Memory B cell (primary cell): ENCODE measurements at regions not wholly inside any gene's neighbourhood (a gene's known extent, or its start where the extent isn't known, plus 50 kb on each side); places are given as distances from the start of the nearest gene placed in this dataset.
A peak's percentile ranks its signal among the peaks of the same experiment; 100 is the strongest.

Experiments used
- ATAC-seq: fragments of 150-1000 bp; cut with Tn5 transposase; 2 replicates; pipeline ENCODE4 v1.10.0; 2021; ENCODE audit warnings: low read depth, mild to moderate bottlenecking, moderate library complexity
- DNase-seq, 2 donors: peaks; one replicate each; pipeline ENCODE4 v3.0.0; 2022; ENCODE audit warnings: low spot score in 2 of 2
- H3K27ac Mint-ChIP-seq: one replicate; pipeline ENCODE4 v1.8.0; 2022; ENCODE audit warnings: mild to moderate bottlenecking, moderate library complexity, mixed read lengths
- H3K27me3 Mint-ChIP-seq: one replicate; pipeline ENCODE4 v1.8.0; 2022; ENCODE audit warnings: mixed read lengths
- H3K36me3 Mint-ChIP-seq: one replicate; pipeline ENCODE4 v1.8.0; 2022; ENCODE audit warnings: mild to moderate bottlenecking, mixed read lengths
- H3K4me1 Mint-ChIP-seq: one replicate; pipeline ENCODE4 v1.8.0; 2022; ENCODE audit warnings: mixed read lengths
- H3K4me3 Mint-ChIP-seq: one replicate; pipeline ENCODE4 v1.8.0; 2022; ENCODE audit warnings: mild to moderate bottlenecking, moderate library complexity, mixed read lengths
- H3K9me3 Mint-ChIP-seq: one replicate; pipeline ENCODE4 v1.8.0; 2022; ENCODE audit warnings: mixed read lengths

DNA sequence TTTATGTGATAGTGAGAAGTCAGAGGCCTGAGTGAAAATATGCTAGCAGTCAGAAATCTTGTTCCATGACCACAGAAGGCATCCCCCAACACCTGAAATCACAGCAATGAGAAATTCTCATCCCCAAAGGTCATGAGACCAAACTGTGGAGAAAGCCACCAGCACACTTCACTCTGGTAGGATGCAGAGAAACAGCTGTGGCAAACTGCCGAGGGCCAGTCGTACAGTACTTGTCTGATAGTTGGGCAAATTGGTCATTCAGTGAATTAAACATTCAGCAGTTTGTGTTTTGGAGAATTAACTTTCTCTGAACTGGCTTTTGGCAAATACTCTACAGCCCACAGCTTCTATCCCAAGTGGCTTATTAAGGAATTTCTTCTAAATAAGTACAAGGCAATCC, 117.2 kb downstream of the TSN start:
- Mint-ChIP-seq H3K27ac (no peak overlapping the region), H3K4me3 (no peak overlapping the region), H3K4me1 (no peaks in the 10 kb centered on the region), H3K27me3 (peaks cover 9% of the 10 kb centered on the region), H3K36me3 (no peaks in the 10 kb centered on the region), H3K9me3 (no peaks in the 10 kb centered on the region)
- ATAC-seq (no peak), DNase-seq (no peak)

DNA sequence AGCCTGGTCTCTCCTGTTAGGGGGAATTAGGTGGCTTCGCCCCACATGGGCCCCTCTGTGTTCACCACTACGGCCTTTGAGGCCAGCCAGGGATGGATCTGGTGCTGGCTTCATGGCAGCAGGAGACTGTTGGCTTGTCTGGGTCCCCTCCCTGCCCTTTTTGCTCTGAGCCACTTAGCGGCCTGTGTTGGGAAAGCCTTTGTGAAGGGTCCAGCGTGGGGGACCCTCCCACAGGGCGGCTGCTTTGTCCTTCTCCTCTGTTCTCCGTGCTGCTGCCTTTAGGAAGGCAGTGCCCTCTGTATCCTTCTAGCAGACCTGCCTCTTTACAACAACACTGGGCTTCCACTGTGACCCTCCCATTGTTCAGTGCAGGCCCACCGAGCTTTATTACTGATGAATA, 118.4 kb downstream of the TSN start:
- DNase-seq (no peak), ATAC-seq (no peak)
- Mint-ChIP-seq H3K4me3 (no peak overlapping the region), H3K36me3 (no peaks in the 10 kb centered on the region), H3K4me1 (no peaks in the 10 kb centered on the region), H3K27ac (no peak overlapping the region), H3K27me3 (peaks cover 10% of the 10 kb centered on the region), H3K9me3 (no peaks in the 10 kb centered on the region)

DNA sequence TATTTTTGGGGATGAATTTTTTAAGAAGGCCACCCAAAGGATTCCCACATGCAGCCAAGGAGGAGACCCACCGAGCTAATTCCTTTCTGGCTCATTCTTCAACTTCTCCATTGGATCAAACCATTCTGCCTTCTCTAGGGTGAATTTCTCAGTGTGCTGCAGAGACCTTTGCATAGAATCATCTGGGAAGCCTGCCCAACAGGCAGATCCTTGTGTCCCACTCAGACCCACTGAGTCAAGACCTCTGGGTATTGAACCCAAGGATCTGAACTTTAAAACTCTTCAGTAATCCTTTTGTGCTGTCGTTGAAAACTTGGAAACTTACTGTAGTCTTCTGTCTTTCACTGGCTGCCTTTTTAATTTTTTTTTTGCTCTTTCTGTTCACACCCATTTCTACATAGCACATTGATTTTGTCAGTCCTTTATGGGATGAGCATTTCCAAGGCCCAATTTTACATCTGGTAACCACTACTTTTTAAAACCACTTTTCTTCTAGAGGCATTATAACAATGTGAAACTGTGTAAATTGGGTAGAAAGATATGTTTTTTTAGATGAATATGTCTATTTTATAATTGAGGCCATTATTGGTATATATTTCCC, 120.2 kb downstream of the TSN start:
- no peaks in the 10 kb centered on the region for H3K36me3 Mint-ChIP-seq
- peaks cover 8% of the 10 kb centered on the region for H3K27me3 Mint-ChIP-seq
- no peak for DNase-seq

GRCh38 chr2:121877366-121877765, 121.9 kb downstream of the TSN start:
- no peaks in the 10 kb centered on the region for H3K36me3 Mint-ChIP-seq
- H3K4me1 Mint-ChIP-seq: no peaks in the 10 kb centered on the region
- no peak for ATAC-seq
- H3K27me3 Mint-ChIP-seq: peaks cover 7% of the 10 kb centered on the region
- DNase-seq: no peak
- H3K9me3 Mint-ChIP-seq: no peaks in the 10 kb centered on the region
- no peak overlapping the region for H3K27ac Mint-ChIP-seq
- H3K4me3 Mint-ChIP-seq: no peak overlapping the region

More for the DNA sequence above, 120.2 kb downstream of the TSN start:
- no peak overlapping the region for H3K27ac Mint-ChIP-seq
- no peaks in the 10 kb centered on the region for H3K4me1 Mint-ChIP-seq
- H3K4me3 Mint-ChIP-seq: no peak overlapping the region
- ATAC-seq: no peak
- no peaks in the 10 kb centered on the region for H3K9me3 Mint-ChIP-seq

GRCh38 chr2:121880283-121880682, 124.8 kb downstream of the TSN start:
- no peak for DNase-seq
- H3K27ac Mint-ChIP-seq: no peak overlapping the region
- ATAC-seq: no peak
- H3K27me3 Mint-ChIP-seq: peaks cover 6% of the 10 kb centered on the region
- H3K4me3 Mint-ChIP-seq: no peak overlapping the region
- H3K9me3 Mint-ChIP-seq: no peaks in the 10 kb centered on the region
- H3K4me1 Mint-ChIP-seq: no peaks in the 10 kb centered on the region
- no peaks in the 10 kb centered on the region for H3K36me3 Mint-ChIP-seq

DNA sequence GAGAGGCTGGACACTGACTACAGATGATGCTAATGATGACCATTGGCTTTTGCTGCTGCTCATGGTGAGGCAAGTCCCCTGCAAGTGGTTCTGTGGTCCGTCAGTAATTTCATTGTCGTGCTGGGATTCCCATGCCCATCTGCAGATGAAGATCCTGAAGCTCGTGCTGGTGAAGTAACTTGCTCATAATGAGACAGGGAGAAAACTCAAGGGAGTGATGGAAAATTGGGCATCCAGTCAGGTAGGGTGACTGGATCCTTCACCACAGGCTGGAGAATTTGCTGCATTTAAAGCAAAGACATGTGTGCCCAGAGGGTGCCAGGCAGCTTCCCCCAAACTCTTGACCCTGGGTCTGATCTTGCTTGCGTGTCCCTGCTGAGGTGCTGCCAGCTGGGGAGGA, 125.6 kb downstream of the TSN start:
- Mint-ChIP-seq H3K4me3 (no peak overlapping the region), H3K27ac (no peak overlapping the region), H3K9me3 (no peaks in the 10 kb centered on the region), H3K4me1 (no peaks in the 10 kb centered on the region), H3K27me3 (peaks cover 7% of the 10 kb centered on the region), H3K36me3 (no peaks in the 10 kb centered on the region)
- DNase-seq: no peak
- no peak for ATAC-seq

DNA sequence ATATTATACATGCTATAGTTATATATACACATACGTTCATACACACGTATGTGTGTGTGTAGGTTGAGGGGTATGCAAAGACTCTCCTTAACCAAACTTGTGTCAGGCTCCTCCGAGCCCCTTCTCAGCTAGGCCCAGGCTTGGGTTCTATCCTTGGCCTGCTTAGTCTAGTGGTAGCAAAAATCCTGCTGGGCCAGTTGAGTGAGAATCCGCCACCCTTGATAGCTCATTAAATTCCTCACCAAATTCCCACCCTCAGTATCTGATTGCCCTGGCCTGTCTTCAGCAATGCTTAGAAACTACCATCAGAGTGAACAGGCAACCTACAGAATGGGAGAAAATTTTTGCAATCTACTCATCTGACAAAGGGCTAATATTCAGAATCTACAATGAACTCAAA, 126.5 kb downstream of the TSN start:
- H3K4me1 Mint-ChIP-seq: no peaks in the 10 kb centered on the region
- no peaks in the 10 kb centered on the region for H3K36me3 Mint-ChIP-seq
- H3K27ac Mint-ChIP-seq: no peak overlapping the region
- H3K4me3 Mint-ChIP-seq: no peak overlapping the region
- peaks cover 9% of the 10 kb centered on the region for H3K27me3 Mint-ChIP-seq
- ATAC-seq: no peak
- no peaks in the 10 kb centered on the region for H3K9me3 Mint-ChIP-seq
- DNase-seq: no peak

GRCh38 chr2:121884078-121884477, 128.6 kb downstream of the TSN start:
- no peaks in the 10 kb centered on the region for H3K9me3 Mint-ChIP-seq
- peaks cover 10% of the 10 kb centered on the region for H3K27me3 Mint-ChIP-seq
- H3K4me3 Mint-ChIP-seq: no peak overlapping the region
- no peak for DNase-seq
- no peaks in the 10 kb centered on the region for H3K4me1 Mint-ChIP-seq
- ATAC-seq: no peak
- H3K27ac Mint-ChIP-seq: no peak overlapping the region
- no peaks in the 10 kb centered on the region for H3K36me3 Mint-ChIP-seq

- Mint-ChIP-seq H3K4me1 (no peaks in the 10 kb centered on the region), H3K36me3 (no peaks in the 10 kb centered on the region), H3K4me3 (no peak overlapping the region), H3K27me3 (peaks cover 10% of the 10 kb centered on the region), H3K27ac (no peak overlapping the region), H3K9me3 (no peaks in the 10 kb centered on the region)
- DNase-seq: no peak
- no peak for ATAC-seq
Observed at GRCh38 chr2:121884511-121884921, 129.1 kb downstream of the TSN start.

DNA sequence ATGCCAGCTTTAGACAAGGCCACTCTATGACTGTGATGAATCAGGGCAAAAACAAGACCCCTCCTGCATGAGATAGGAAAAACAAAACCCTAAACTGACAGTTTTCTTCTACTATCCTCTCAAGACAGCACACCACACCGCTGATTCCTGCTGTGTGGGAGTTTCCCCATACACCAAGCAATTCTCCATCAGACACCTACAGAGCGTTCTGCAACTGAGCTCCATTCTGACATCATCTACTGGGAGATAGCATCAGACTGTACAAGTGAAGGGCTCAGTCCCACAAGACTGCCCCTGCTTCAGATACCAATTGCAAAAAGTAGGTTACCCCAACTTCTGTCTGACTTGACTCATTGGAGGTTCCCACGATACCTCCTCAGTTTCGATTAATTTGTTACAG, 130.6 kb downstream of the TSN start:
- no peak for DNase-seq
- no peaks in the 10 kb centered on the region for H3K9me3 Mint-ChIP-seq
- no peak for ATAC-seq
- H3K27me3 Mint-ChIP-seq: peaks cover 13% of the 10 kb centered on the region
- no peak overlapping the region for H3K4me3 Mint-ChIP-seq
- H3K27ac Mint-ChIP-seq: no peak overlapping the region
- H3K4me1 Mint-ChIP-seq: no peaks in the 10 kb centered on the region
- no peaks in the 10 kb centered on the region for H3K36me3 Mint-ChIP-seq

- no peaks in the 10 kb centered on the region for H3K4me1 Mint-ChIP-seq
- no peaks in the 10 kb centered on the region for H3K36me3 Mint-ChIP-seq
- peaks cover 12% of the 10 kb centered on the region for H3K27me3 Mint-ChIP-seq
- ATAC-seq (no peak), DNase-seq (no peak)
- H3K9me3 Mint-ChIP-seq: no peaks in the 10 kb centered on the region
- no peak overlapping the region for H3K27ac Mint-ChIP-seq
- H3K4me3 Mint-ChIP-seq: no peak overlapping the region
Observed at GRCh38 chr2:121887513-121888188, 132.2 kb downstream of the TSN start.

DNA sequence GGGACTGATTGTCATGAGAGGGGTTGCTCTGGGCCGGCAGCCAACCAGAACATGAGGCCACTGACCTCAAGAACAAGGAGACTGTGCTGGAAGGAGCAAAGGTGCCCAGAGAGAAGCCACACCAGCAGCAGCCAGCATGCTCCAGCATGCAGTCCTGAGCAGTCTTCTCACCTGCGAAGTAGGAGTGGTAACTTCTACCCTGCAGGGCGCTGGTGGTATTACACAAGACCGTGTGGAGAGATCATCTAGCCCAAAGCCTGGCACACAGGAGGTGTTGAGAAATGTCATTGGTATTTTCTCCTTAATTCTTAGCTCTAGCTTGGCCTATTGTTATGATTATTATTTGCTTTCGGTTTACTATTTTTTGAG, 132.7 kb downstream of the TSN start:
- DNase-seq: no peak
- H3K36me3 Mint-ChIP-seq: no peaks in the 10 kb centered on the region
- H3K27me3 Mint-ChIP-seq: peaks cover 12% of the 10 kb centered on the region
- H3K4me3 Mint-ChIP-seq: no peak overlapping the region
- H3K4me1 Mint-ChIP-seq: no peaks in the 10 kb centered on the region
- H3K27ac Mint-ChIP-seq: no peak overlapping the region
- H3K9me3 Mint-ChIP-seq: no peaks in the 10 kb centered on the region
- no peak for ATAC-seq

DNA sequence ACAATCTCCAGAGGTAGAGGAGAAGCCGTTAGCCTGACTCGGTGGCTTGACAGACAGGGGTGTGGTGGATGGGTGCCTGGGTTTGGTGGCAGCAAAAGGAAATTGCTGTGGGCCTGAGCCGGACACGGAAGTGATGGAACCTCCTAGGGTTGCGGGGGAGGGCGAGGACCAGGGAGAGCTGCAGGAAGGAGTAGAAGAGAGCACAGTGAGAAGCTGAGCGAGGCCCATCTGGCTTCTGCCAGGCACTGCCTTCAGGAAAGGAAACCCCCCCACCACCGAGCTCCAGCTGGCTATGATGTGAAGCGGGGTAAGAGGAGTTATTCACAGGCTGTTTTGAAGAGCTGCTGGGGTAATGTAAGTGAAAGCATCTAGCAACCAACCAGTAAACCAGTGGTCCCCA, 134.6 kb downstream of the TSN start:
- Mint-ChIP-seq H3K4me1 (no peaks in the 10 kb centered on the region), H3K36me3 (no peaks in the 10 kb centered on the region), H3K27ac (peak overlapping the region; percentile 21), H3K4me3 (no peak overlapping the region), H3K9me3 (no peaks in the 10 kb centered on the region), H3K27me3 (peaks cover 9% of the 10 kb centered on the region)
- no peak for ATAC-seq
- no peak for DNase-seq

- Mint-ChIP-seq H3K9me3 (no peaks in the 10 kb centered on the region), H3K36me3 (no peaks in the 10 kb centered on the region), H3K4me3 (no peak overlapping the region), H3K27me3 (peaks cover 6% of the 10 kb centered on the region), H3K27ac (no peak overlapping the region), H3K4me1 (no peaks in the 10 kb centered on the region)
- ATAC-seq: no peak
- DNase-seq: no peak
Observed at GRCh38 chr2:121895723-121896571, 140.5 kb downstream of the TSN start.
